ENCODE measurements at regions not wholly inside any gene's neighbourhood (a gene's known extent, or its start where the extent isn't known, plus 50 kb on each side); places are given as distances from the start of the nearest gene placed in this dataset.
"Not testable (repeated sequence)": the region's sequence is repeated elsewhere in the genome, so short reads cannot be mapped to it uniquely, and the experiment has no call there.

GRCh38 chr7:29651477-29651876 lies 87.8 kb downstream of the PRR15 start:
- no peak for DNase-seq

GRCh38 chr7:29652556-29652955 lies 88.9 kb downstream of the PRR15 start:
- DNase-seq = no peak

GRCh38 chr7:29654340-29654739 lies 90.7 kb downstream of the PRR15 start:
- DNase-seq = not testable (repeated sequence)

GRCh38 chr7:29657288-29657687 lies 93.7 kb downstream of the PRR15 start:
- DNase-seq = no peak

GRCh38 chr7:29657856-29658255 lies 94.2 kb downstream of the PRR15 start:
- DNase-seq = no peak

GRCh38 chr7:29659213-29659612 lies 95.6 kb downstream of the PRR15 start:
- not testable (repeated sequence) for DNase-seq

- DNase-seq = not testable (repeated sequence)
Observed at GRCh38 chr7:29662899-29663298, 99.3 kb downstream of the PRR15 start.

- not testable (repeated sequence) for DNase-seq
Observed at GRCh38 chr7:29664999-29665398, 101.4 kb downstream of the PRR15 start.

- DNase-seq = not testable (repeated sequence)
Observed at GRCh38 chr7:29667096-29667669, 103.5 kb downstream of the PRR15 start.

- DNase-seq = not testable (repeated sequence)
Observed at GRCh38 chr7:29671286-29671685, 107.7 kb downstream of the PRR15 start.

GRCh38 chr7:29673635-29674034 lies 110.0 kb downstream of the PRR15 start:
- DNase-seq = not testable (repeated sequence)

- not testable (repeated sequence) for DNase-seq
Observed at GRCh38 chr7:29674626-29675025, 111.0 kb downstream of the PRR15 start.

GRCh38 chr7:29677254-29677653 lies 113.6 kb downstream of the PRR15 start:
- DNase-seq = not testable (repeated sequence)

GRCh38 chr7:29679963-29680362 lies 116.3 kb downstream of the PRR15 start:
- not testable (repeated sequence) for DNase-seq

- DNase-seq = not testable (repeated sequence)
Observed at GRCh38 chr7:29680601-29681000, 117.0 kb downstream of the PRR15 start.

GRCh38 chr7:29684151-29684786 lies 120.6 kb downstream of the PRR15 start:
- not testable (repeated sequence) for DNase-seq

GRCh38 chr7:29684787-29685650 lies 121.3 kb upstream of the WIPF3 start:
- no peak for DNase-seq

- DNase-seq = not testable (repeated sequence)
Observed at GRCh38 chr7:29685651-29686271, 120.5 kb upstream of the WIPF3 start.

- not testable (repeated sequence) for DNase-seq
Observed at GRCh38 chr7:29690510-29690909, 115.8 kb upstream of the WIPF3 start.

- DNase-seq = not testable (repeated sequence)
Observed at GRCh38 chr7:29696402-29696801, 109.9 kb upstream of the WIPF3 start.

GRCh38 chr7:29699723-29700122 lies 106.6 kb upstream of the WIPF3 start:
- not testable (repeated sequence) for DNase-seq

GRCh38 chr7:29701540-29701939 lies 104.8 kb upstream of the WIPF3 start:
- DNase-seq = not testable (repeated sequence)

- DNase-seq = not testable (repeated sequence)
Observed at GRCh38 chr7:29703830-29704229, 102.5 kb upstream of the WIPF3 start.

Data from NCI-H187 treated with DMSO at 0.1 percent for 48 hours (cell line).